PC-3 (cell line): ENCODE measurements at regions not wholly inside any gene's neighbourhood (a gene's known extent, or its start where the extent isn't known, plus 50 kb on each side); places are given as distances from the start of the nearest gene placed in this dataset.
"Not testable (repeated sequence)": the region's sequence is repeated elsewhere in the genome, so short reads cannot be mapped to it uniquely, and the experiment has no call there.

Experiments used
- ATAC-seq: fragments of 200-7000 bp; cut with Tn5 transposase; 2 replicates; pipeline ENCODE4 v1.9.1; 2020; ENCODE audit warnings: mild to moderate bottlenecking, moderate library complexity
- BruUV-seq: library from RNA; stranded (reverse); fragments of 400-500 nt; replicated peaks from 2 replicates; lab custom pipeline; 2021; lab: Mats Ljungman, UMichigan
- CTCF ChIA-PET: fragments of 300-600 bp; sonication (Branson Sonifier 250); formaldehyde crosslinking; loops from one replicate; lab custom pipeline; 2022; ENCODE audit warnings: antibody characterized with exemption; lab: Charles Lee
- POLR2A ChIA-PET: fragments of 300-600 bp; sonication (Branson Sonifier 250); formaldehyde crosslinking; loops from one replicate; lab custom pipeline; 2022; ENCODE audit warnings: antibody characterized with exemption; ENCODE audit not compliant: unreplicated experiment; lab: Charles Lee
- DNase-seq: peaks from one replicate; pipeline ENCODE4 v3.0.0-alpha.2; 2015
- H2AFZ ChIP-seq: fragments of 300-600 bp; sonication (generic); 2 replicates; pipeline ENCODE4 v1.6.0; 2016; ENCODE audit warnings: antibody characterized with exemption, low read length
- H3F3A ChIP-seq: fragments of 300-600 bp; sonication (generic); one replicate; pipeline ENCODE4 v1.6.0; 2017; ENCODE audit warnings: antibody characterized with exemption, low read length, control low read depth, mild to moderate bottlenecking; ENCODE audit not compliant: unreplicated experiment
- H3K27ac ChIP-seq: fragments of 300-600 bp; sonication (generic); 2 replicates; pipeline ENCODE4 v1.5.1; 2016; ENCODE audit warnings: mild to moderate bottlenecking, low read length
- H3K27me3 ChIP-seq: fragments of 300-600 bp; sonication (generic); 2 replicates; pipeline ENCODE4 v1.6.1; 2016; ENCODE audit warnings: low read length, mixed read lengths
- H3K36me3 ChIP-seq: fragments of 300-600 bp; sonication (generic); 2 replicates; pipeline ENCODE4 v1.6.1; 2016; ENCODE audit warnings: low read depth, mixed run types, low read length, mixed read lengths
- H3K4me1 ChIP-seq: fragments of 300-600 bp; sonication (generic); 2 replicates; pipeline ENCODE4 v1.5.1; 2016; ENCODE audit warnings: low read length; ENCODE audit not compliant: insufficient read depth
- H3K4me2 ChIP-seq: fragments of 300-600 bp; sonication (generic); 2 replicates; pipeline ENCODE4 v1.6.0; 2016; ENCODE audit warnings: low read length
- H3K4me3 ChIP-seq: fragments of 300-600 bp; sonication (generic); 2 replicates; pipeline ENCODE4 v1.5.1; 2016; ENCODE audit warnings: mild to moderate bottlenecking, low read length, mixed read lengths
- H3K79me2 ChIP-seq: fragments of 300-600 bp; sonication (generic); 2 replicates; pipeline ENCODE4 v1.6.1; 2017; ENCODE audit warnings: low read length, mixed read lengths
- H3K9ac ChIP-seq: fragments of 300-600 bp; sonication (generic); 2 replicates; pipeline ENCODE4 v1.6.0; 2016; ENCODE audit warnings: mild to moderate bottlenecking, low read length
- H3K9me2 ChIP-seq: fragments of 300-600 bp; sonication (generic); replicated peaks from 2 replicates; pipeline ENCODE4 v1.6.1; 2016; ENCODE audit warnings: mixed run types, low read length, mixed read lengths
- H3K9me3 ChIP-seq: fragments of 300-600 bp; sonication (generic); 2 replicates; pipeline ENCODE4 v1.6.1; 2016; ENCODE audit warnings: low read length, mixed read lengths
- H4K20me1 ChIP-seq: fragments of 300-600 bp; sonication (generic); 2 replicates; pipeline ENCODE4 v1.6.1; 2016; ENCODE audit warnings: low read length, mixed read lengths
- EZH2 ChIP-seq: fragments of 300-600 bp; sonication (generic); IDR thresholded peaks from one replicate; pipeline ENCODE4 v1.6.1; 2017; ENCODE audit warnings: antibody characterized with exemption, mild to moderate bottlenecking, low read length; ENCODE audit not compliant: unreplicated experiment
- EZH2phosphoT487 ChIP-seq: fragments of 300-600 bp; sonication (generic); IDR thresholded peaks from 2 replicates; pipeline ENCODE4 v1.6.1; 2018; ENCODE audit warnings: mild to moderate bottlenecking, antibody characterized with exemption, low read length, borderline replicate concordance
- intact Hi-C: fragments of 100-400 bp; cut with micrococcal nuclease; formaldehyde crosslinking; loops from 2 replicates; pipeline ENCODE4 v1.9.0; 2023
- TF ChIP-seq, protein P1 (sequence below): fragments of 300-600 bp; sonication (generic); conservative IDR thresholded peaks from 2 replicates; pipeline ENCODE4 v1.5.1; 2017; ENCODE audit warnings: antibody characterized with exemption, low read depth, mild to moderate bottlenecking, low read length

DNA sequence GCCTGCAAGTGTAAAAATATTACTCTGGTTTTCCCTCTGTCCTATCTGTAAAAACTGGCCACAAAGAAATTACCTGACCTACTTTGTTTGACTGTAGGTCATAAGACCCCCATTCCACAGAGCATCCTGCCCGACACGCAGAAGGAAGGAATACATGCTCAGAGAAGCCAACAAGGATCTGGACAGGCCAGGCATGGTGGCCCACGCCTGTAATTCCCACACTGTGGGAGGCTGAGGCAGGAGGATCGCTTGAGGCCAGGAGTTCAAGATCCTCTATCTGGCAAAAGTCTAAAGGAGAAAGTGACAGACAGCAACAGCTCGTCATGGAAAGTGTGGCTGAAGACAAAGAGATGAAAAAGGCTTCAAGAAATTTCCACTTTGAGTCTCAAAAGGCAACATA is 78.2 kb upstream of the RNU2-1 start:
- Histone ChIP-seq H3K4me3 (no peak overlapping the region), H3K9me3 (no peaks in the 10 kb centered on the region), H3K27ac (no peak overlapping the region), H3K9me2 (no peaks in the 10 kb centered on the region), H3F3A (no peaks in the 10 kb centered on the region), H3K79me2 (no peaks in the 10 kb centered on the region), H3K4me2 (no peak overlapping the region), H3K4me1 (no peaks in the 10 kb centered on the region), H3K9ac (no peak overlapping the region), H2AFZ (no peak overlapping the region), H3K27me3 (no peaks in the 10 kb centered on the region), H4K20me1 (no peaks in the 10 kb centered on the region), H3K36me3 (no peaks in the 10 kb centered on the region)
- ChIA-PET CTCF (no interaction called here), POLR2A (no interaction called here)
- TF ChIP-seq, protein P1, sequence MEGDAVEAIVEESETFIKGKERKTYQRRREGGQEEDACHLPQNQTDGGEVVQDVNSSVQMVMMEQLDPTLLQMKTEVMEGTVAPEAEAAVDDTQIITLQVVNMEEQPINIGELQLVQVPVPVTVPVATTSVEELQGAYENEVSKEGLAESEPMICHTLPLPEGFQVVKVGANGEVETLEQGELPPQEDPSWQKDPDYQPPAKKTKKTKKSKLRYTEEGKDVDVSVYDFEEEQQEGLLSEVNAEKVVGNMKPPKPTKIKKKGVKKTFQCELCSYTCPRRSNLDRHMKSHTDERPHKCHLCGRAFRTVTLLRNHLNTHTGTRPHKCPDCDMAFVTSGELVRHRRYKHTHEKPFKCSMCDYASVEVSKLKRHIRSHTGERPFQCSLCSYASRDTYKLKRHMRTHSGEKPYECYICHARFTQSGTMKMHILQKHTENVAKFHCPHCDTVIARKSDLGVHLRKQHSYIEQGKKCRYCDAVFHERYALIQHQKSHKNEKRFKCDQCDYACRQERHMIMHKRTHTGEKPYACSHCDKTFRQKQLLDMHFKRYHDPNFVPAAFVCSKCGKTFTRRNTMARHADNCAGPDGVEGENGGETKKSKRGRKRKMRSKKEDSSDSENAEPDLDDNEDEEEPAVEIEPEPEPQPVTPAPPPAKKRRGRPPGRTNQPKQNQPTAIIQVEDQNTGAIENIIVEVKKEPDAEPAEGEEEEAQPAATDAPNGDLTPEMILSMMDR = no peak
- TF ChIP-seq EZH2 (no peak), EZH2phosphoT487 (no peak)
- no TSS peak for BruUV-seq
- ATAC-seq (no peak), DNase-seq (no peak)
- intact Hi-C loops = no loop called here

DNA sequence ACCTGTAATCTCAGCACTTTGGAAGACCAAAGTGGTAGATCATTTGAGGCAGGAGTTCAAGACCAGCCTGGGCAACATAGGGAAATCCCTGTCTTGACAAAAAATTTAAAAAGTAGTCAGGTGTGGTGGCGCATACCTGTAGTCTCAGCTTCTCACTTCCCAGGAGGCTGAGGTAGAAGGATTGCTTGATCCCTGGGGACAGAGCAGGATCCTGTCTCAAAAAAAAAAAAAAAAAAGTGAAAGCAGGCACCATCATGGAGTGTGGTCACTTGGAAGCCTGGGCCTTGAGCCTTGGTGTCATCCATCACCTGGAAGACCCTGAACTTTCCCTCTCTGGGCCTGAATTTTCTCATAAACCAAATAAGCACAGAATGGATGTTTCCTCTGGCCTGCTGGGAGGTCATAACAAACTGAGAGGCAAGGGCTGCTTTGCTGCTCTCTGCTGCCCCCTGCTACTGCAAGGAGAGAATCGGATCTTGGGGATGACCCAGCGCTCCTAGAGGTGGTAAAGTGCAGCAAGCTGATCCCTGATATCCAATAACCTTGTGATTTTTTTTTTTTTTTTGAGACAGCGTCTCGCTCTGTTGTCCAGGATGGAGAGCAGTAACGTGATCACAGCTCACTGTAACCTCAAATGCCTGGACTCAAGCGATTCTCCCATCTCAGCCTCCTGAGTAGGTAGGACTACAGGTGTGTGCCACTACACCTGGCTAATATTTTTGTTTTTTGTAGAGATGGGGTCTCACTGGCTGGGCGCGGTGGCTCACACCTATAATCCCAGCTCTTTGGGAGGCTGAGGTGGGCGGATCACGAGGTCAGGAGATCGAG is 75.9 kb upstream of the RNU2-1 start:
- Histone ChIP-seq H3K9ac (no peak overlapping the region), H3K27me3 (no peaks in the 10 kb centered on the region), H3K4me2 (no peak overlapping the region), H3K4me1 (no peaks in the 10 kb centered on the region), H3K4me3 (no peak overlapping the region), H3K27ac (no peak overlapping the region), H3K36me3 (no peaks in the 10 kb centered on the region), H3K79me2 (no peaks in the 10 kb centered on the region), H4K20me1 (no peaks in the 10 kb centered on the region), H2AFZ (no peak overlapping the region), H3K9me3 (no peaks in the 10 kb centered on the region), H3K9me2 (no peaks in the 10 kb centered on the region), H3F3A (no peaks in the 10 kb centered on the region)
- BruUV-seq = no TSS peak
- ATAC-seq (no peak), DNase-seq (no peak)
- ChIA-PET POLR2A (no interaction called here), CTCF (interaction anchor here (0.6 kb wide), 1 partner anchor 489 kb away, joined by 3 read pairs; no protein-coding TSS in a partner anchor)
- TF ChIP-seq, protein P1 = no peak
- TF ChIP-seq EZH2phosphoT487 (no peak), EZH2 (no peak)
- intact Hi-C loops = no loop called here

DNA sequence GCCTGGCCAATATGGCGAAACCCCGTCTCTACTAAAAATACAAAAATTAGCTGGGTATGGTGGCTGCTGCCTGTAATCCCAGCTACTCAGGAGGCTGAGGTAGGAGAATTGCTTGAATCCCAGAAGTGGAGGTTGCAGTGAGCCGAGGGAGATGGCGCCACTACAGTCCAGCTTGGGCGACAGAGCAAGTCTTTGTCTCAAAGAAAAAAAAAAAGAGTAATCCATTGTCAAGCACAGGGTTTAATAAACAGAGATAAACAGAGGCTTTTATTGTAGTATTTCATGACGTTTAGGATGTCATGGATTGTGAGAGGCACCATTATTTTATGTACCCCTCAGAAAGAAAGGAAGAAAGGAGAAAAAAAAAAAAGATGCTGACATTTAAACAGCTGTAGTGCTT is 75.2 kb upstream of the RNU2-1 start:
- POLR2A ChIA-PET = no interaction called here
- Histone ChIP-seq H3K9me2 (no peaks in the 10 kb centered on the region), H4K20me1 (no peaks in the 10 kb centered on the region), H3K4me1 (no peaks in the 10 kb centered on the region), H3K4me3 (no peak overlapping the region), H3K27ac (no peak overlapping the region), H3K9me3 (no peaks in the 10 kb centered on the region), H3K79me2 (no peaks in the 10 kb centered on the region), H3K4me2 (no peak overlapping the region), H3K9ac (no peak overlapping the region), H3F3A (no peaks in the 10 kb centered on the region), H3K27me3 (no peaks in the 10 kb centered on the region), H3K36me3 (no peaks in the 10 kb centered on the region), H2AFZ (no peak overlapping the region)
- no peak for ATAC-seq
- CTCF ChIA-PET = no interaction called here
- intact Hi-C loops = no loop called here
- no peak for TF ChIP-seq EZH2phosphoT487
- TF ChIP-seq, protein P1 = no peak
- no peak for TF ChIP-seq EZH2
- DNase-seq = no peak
- BruUV-seq = no TSS peak

DNA sequence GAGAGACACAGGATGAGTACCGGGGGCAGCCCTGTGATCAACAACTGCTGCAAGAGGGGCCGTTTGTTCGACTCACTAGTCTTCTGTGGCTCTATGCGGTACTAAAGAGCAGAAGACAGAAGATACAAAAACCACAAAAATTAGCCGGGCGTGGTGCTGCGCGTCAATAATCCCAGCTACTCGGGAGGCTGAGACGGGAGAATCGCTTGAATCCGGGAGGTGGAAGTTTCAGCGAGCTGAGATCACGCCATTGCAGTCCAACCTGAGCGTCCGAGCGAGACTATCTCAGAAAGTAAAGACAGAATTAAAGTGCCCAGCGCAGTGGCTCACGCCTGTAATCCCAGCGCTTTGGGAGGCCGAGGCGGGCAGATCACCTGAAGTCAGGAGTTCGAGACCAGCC is 71.0 kb upstream of the RNU2-1 start:
- intact Hi-C loops, H3K79me2 ChIP-seq, H3K4me2 ChIP-seq, H4K20me1 ChIP-seq, H3K9me3 ChIP-seq, BruUV-seq, H3F3A ChIP-seq, H3K27me3 ChIP-seq, H3K9me2 ChIP-seq, H3K4me1 ChIP-seq, POLR2A ChIA-PET, ATAC-seq, H3K4me3 ChIP-seq, H3K9ac ChIP-seq, DNase-seq, H3K36me3 ChIP-seq, H2AFZ ChIP-seq, CTCF ChIA-PET, H3K27ac ChIP-seq: not testable (repeated sequence)
